ENCODE measurements at regions not wholly inside any gene's neighbourhood (a gene's known extent, or its start where the extent isn't known, plus 50 kb on each side); places are given as distances from the start of the nearest gene placed in this dataset.

DNA sequence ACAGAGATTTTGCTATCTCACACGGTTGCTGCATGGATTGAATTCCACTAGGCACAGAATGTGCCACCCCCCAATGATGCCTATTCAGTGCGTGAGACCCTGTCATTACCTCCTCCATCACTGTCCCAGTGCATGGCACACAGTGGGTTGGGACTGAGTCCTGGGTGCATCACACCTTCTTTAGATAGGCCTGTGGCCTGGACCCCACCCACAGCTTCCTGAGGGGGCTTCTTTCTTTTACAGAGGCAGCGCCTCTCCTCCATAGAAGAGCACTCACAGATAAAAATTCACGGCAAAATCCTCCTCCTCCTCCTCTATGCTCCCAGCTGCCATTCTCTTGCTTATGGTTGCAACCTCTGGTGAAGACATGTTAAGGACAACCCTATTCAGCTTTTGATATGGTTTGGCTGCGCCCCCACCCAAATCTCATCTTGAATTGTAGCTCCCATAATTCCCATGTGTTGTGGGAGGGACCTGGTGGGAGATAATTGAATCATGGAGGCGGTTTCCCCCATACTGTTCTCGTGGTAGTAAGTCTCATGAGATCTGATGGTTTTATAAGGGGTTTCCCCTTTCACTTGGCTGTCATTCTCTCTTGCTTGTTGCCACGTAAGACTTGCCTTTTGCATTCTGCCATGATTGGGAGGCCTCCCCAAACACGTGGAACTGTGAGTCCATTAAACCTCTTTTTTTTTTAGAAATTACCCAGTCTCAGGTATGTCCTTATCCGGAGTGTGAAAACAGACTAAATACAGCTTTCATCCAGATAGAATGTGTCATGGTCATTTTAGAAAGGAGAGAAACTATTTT lies 147.6 kb downstream of the KLF13 start:
- H3K36me3 ChIP-seq (ENCODE audit: control insufficient read depth, insufficient read depth, low read length): no peaks in the 10 kb centered on the region
- H3K4me3 ChIP-seq (replicated peaks; ENCODE audit: low read depth, low read length): no peak overlapping the region
- TF ChIP-seq, protein P1, sequence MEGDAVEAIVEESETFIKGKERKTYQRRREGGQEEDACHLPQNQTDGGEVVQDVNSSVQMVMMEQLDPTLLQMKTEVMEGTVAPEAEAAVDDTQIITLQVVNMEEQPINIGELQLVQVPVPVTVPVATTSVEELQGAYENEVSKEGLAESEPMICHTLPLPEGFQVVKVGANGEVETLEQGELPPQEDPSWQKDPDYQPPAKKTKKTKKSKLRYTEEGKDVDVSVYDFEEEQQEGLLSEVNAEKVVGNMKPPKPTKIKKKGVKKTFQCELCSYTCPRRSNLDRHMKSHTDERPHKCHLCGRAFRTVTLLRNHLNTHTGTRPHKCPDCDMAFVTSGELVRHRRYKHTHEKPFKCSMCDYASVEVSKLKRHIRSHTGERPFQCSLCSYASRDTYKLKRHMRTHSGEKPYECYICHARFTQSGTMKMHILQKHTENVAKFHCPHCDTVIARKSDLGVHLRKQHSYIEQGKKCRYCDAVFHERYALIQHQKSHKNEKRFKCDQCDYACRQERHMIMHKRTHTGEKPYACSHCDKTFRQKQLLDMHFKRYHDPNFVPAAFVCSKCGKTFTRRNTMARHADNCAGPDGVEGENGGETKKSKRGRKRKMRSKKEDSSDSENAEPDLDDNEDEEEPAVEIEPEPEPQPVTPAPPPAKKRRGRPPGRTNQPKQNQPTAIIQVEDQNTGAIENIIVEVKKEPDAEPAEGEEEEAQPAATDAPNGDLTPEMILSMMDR (IDR thresholded peaks at IDR 0.05; ENCODE audit: insufficient read depth, low read length, poor library complexity, severe bottlenecking): no peak
- no peaks in the 10 kb centered on the region for H3K27me3 ChIP-seq (replicated peaks; ENCODE audit: control insufficient read depth, insufficient read depth, low read length)
- DNase-seq (ENCODE audit: extremely low read depth, insufficient read length): no peak

DNA sequence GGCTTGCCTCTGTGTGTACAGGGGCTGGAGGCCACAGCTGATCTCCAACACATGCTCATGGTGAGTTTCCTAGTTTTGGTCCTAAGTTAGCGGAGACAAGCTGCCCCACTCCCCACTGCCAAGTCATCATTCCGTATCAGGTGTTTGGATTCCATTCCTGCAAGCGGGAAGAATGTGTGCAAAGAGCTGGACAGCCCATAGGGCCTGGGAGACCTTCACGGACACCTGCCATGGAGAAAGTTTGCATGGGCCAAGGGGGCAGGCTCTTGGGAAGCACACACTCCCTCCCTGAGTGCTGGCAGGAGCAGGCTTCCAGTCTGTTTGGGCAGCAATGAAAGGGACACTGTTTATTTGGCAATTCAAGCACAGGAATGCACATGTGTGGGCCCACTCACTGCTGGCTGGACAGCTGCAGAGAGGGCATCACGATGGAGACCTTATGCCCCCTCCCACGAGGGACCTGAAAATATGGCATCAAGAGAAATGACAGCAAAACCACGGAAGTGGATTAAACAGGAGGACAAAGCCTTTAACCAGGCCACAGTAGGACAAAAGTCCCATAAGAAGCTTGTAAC lies 149.7 kb downstream of the KLF13 start:
- no peak for DNase-seq (ENCODE audit: extremely low read depth, insufficient read length)
- Histone ChIP-seq H3K36me3 (ENCODE audit: control insufficient read depth, insufficient read depth, low read length) (no peaks in the 10 kb centered on the region), H3K4me3 (replicated peaks; ENCODE audit: low read depth, low read length) (no peak overlapping the region), H3K27me3 (replicated peaks; ENCODE audit: control insufficient read depth, insufficient read depth, low read length) (no peaks in the 10 kb centered on the region)
- TF ChIP-seq, protein P1 (IDR thresholded peaks at IDR 0.05; ENCODE audit: insufficient read depth, low read length, poor library complexity, severe bottlenecking): no peak

DNA sequence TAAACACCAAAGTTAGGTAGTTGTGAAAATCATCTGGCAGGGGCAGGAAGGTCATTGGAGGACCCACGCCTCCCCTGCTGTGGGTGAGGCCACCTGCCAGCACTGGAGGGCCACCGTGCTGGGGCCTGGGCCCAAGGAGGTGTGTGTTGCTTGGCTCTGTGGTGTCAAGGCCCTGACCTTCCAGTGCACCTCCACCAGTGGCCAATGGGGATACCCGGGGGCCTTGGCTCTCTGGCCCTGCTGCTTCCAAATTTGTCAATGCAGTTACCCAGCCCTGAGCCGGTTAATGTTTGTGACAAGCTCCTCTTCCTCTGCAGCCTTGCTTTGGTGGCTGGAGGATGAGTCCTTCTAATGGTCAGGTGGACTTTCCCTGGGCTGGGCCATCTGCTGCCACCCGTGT lies 150.2 kb downstream of the KLF13 start:
- DNase-seq (ENCODE audit: extremely low read depth, insufficient read length): no peak

DNA sequence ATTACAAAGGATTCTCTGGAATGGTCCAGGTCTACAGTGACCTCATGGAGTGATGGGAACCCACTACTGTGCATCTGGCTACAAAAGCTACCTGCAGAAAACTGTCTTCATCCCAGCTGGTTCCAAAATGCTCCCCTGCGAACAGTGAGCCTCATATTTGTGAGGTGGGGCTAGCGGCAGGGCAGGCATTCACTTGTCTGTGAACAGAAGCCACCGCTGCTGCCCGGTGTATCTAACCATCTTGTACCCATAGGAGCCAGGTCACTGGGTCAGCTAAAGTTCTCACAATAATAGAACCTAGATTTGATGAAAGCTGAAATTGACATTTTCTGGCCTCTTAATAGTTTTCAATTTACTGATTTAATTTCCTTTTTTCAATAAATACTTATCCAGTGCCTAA lies 150.7 kb downstream of the KLF13 start:
- Histone ChIP-seq H3K36me3 (ENCODE audit: control insufficient read depth, insufficient read depth, low read length) (no peaks in the 10 kb centered on the region), H3K4me3 (replicated peaks; ENCODE audit: low read depth, low read length) (no peak overlapping the region), H3K27me3 (replicated peaks; ENCODE audit: control insufficient read depth, insufficient read depth, low read length) (no peaks in the 10 kb centered on the region)
- no peak for DNase-seq (ENCODE audit: extremely low read depth, insufficient read length)
- TF ChIP-seq, protein P1 (IDR thresholded peaks at IDR 0.05; ENCODE audit: insufficient read depth, low read length, poor library complexity, severe bottlenecking): no peak

More for the DNA sequence above, 150.2 kb downstream of the KLF13 start:
- Histone ChIP-seq H3K4me3 (replicated peaks; ENCODE audit: low read depth, low read length) (no peak overlapping the region), H3K36me3 (ENCODE audit: control insufficient read depth, insufficient read depth, low read length) (no peaks in the 10 kb centered on the region), H3K27me3 (replicated peaks; ENCODE audit: control insufficient read depth, insufficient read depth, low read length) (no peaks in the 10 kb centered on the region)
- TF ChIP-seq, protein P1 (IDR thresholded peaks at IDR 0.05; ENCODE audit: insufficient read depth, low read length, poor library complexity, severe bottlenecking): no peak

DNA sequence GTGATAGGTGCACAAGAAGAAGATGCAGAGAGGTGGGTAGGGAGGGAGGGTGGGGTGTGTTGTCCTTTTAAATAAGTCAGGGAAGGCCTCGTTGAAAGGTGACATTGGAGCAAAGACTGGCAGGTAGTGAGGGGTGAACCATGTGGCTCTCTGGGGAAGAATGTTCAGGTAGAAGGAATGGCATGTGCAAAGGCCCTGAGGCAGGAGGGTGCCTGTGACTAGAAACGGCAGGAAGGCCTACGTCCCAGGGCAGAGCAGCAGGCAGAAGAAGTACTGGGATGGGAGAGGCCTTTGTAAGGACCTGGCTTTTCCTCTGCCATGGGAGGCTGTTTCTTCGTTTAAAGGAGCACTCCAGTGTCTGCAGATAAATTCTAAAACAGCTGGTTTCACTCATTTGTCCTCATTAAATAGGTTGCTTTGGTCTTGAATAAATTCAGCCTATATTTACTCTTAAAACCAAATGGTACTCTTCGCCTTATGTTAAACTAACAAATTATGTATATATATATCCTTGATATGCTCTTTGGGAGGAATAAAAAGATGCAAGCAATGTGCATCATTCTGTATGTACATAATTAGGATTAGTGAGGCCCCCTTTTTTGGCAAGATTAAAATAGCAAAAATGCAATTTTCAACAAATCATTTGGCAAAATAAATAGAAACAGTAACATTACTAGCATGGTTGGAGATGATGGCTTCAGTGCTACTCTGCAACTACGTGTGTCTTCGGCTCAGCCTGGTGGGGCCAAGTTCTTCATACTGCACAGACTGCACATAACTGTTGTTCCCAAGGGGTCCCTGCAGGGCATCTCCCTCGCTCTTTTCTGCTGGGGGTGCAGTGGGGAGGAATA lies 151.4 kb downstream of the KLF13 start:
- Histone ChIP-seq H3K27me3 (replicated peaks; ENCODE audit: control insufficient read depth, insufficient read depth, low read length) (no peaks in the 10 kb centered on the region), H3K4me3 (replicated peaks; ENCODE audit: low read depth, low read length) (no peak overlapping the region), H3K36me3 (ENCODE audit: control insufficient read depth, insufficient read depth, low read length) (no peaks in the 10 kb centered on the region)
- TF ChIP-seq, protein P1 (IDR thresholded peaks at IDR 0.05; ENCODE audit: insufficient read depth, low read length, poor library complexity, severe bottlenecking): no peak
- DNase-seq (ENCODE audit: extremely low read depth, insufficient read length): no peak
